MCF 10A (cell line): ENCODE measurements at regions not wholly inside any gene's neighbourhood (a gene's known extent, or its start where the extent isn't known, plus 50 kb on each side); places are given as distances from the start of the nearest gene placed in this dataset.
A peak's percentile ranks its signal among the peaks of the same experiment; 100 is the strongest.

Source experiments
- BruUV-seq: library from RNA; stranded (reverse); fragments of 400-500 nt; replicated peaks from 2 replicates; lab custom pipeline; 2021; lab: Mats Ljungman, UMichigan
- CTCF ChIA-PET: fragments of 300-600 bp; sonication (Branson Sonifier 250); formaldehyde crosslinking; extraction: SDS; loops from one replicate; lab custom pipeline; 2021; ENCODE audit warnings: antibody characterized with exemption, inconsistent platforms; lab: Yijun Ruan, JAX
- POLR2A ChIA-PET: fragments of 300-600, 350-650 bp; sonication (Branson Sonifier 250); formaldehyde crosslinking; extraction: SDS; loops from one replicate; lab custom pipeline; 2020; ENCODE audit warnings: antibody characterized with exemption, inconsistent platforms; lab: Yijun Ruan, JAX
- DNase-seq: peaks from one replicate; pipeline ENCODE4 v3.0.0-alpha.2; 2018; ENCODE audit not compliant: unreplicated experiment
- H3K27ac Mint-ChIP-seq: one replicate; pipeline ENCODE4 v1.8.0; 2022; ENCODE audit warnings: mild to moderate bottlenecking, low read depth, mixed read lengths; ENCODE audit not compliant: unreplicated experiment
- H3K27me3 Mint-ChIP-seq: one replicate; pipeline ENCODE4 v1.8.0; 2022; ENCODE audit warnings: mixed read lengths; ENCODE audit not compliant: insufficient read depth, unreplicated experiment
- H3K36me3 Mint-ChIP-seq: one replicate; pipeline ENCODE4 v1.8.0; 2022; ENCODE audit warnings: mild to moderate bottlenecking, moderate library complexity, mixed read lengths; ENCODE audit not compliant: insufficient read depth, unreplicated experiment
- H3K4me1 Mint-ChIP-seq: one replicate; pipeline ENCODE4 v1.8.0; 2022; ENCODE audit warnings: mixed read lengths; ENCODE audit not compliant: insufficient read depth, unreplicated experiment
- H3K4me3 Mint-ChIP-seq: one replicate; pipeline ENCODE4 v1.8.0; 2022; ENCODE audit warnings: mild to moderate bottlenecking, moderate library complexity, mixed read lengths; ENCODE audit not compliant: unreplicated experiment
- H3K9me3 Mint-ChIP-seq: one replicate; pipeline ENCODE4 v1.8.0; 2022; ENCODE audit warnings: mixed read lengths; ENCODE audit not compliant: unreplicated experiment
- CTCF ChIP-seq: fragments of 200-600 bp; IDR thresholded peaks from one replicate; pipeline ENCODE4 v1.8.0; 2022; ENCODE audit warnings: antibody characterized with exemption, mild to moderate bottlenecking; ENCODE audit not compliant: unreplicated experiment
- intact Hi-C: fragments of 100-400 bp; cut with micrococcal nuclease; formaldehyde crosslinking; loops from 2 replicates; pipeline ENCODE4 v1.14.1; 2022

GRCh38 chr1:239006276-239006675 is 380.1 kb upstream of the CHRM3 start:
- intact Hi-C loops: no loop called here
- POLR2A ChIA-PET: interaction anchor here (0.7 kb wide), 1 partner anchor 11 kb away, joined by 3 read pairs; no protein-coding TSS in a partner anchor
- DNase-seq: no peak
- H3K4me3 Mint-ChIP-seq: no peak overlapping the region
- H3K4me1 Mint-ChIP-seq: no peaks in the 10 kb centered on the region
- CTCF ChIA-PET: interaction anchor here (1.1 to 1.3 kb wide), 3 partner anchors 16 to 1199 kb away, joined by 3 to 4 read pairs (median 3); no protein-coding TSS in a partner anchor
- H3K27ac Mint-ChIP-seq: no peak overlapping the region
- H3K36me3 Mint-ChIP-seq: no peaks in the 10 kb centered on the region
- no TSS peak for BruUV-seq
- no peak for TF ChIP-seq CTCF
- H3K9me3 Mint-ChIP-seq: no peaks in the 10 kb centered on the region
- H3K27me3 Mint-ChIP-seq: no peaks in the 10 kb centered on the region

GRCh38 chr1:238999944-239000343 is 386.4 kb upstream of the CHRM3 start:
- Mint-ChIP-seq H3K27ac (no peak overlapping the region), H3K27me3 (no peaks in the 10 kb centered on the region), H3K4me3 (no peak overlapping the region), H3K9me3 (no peaks in the 10 kb centered on the region), H3K4me1 (no peaks in the 10 kb centered on the region), H3K36me3 (no peaks in the 10 kb centered on the region)
- intact Hi-C loops: no loop called here
- no peak for DNase-seq
- ChIA-PET CTCF (no interaction called here), POLR2A (no interaction called here)
- no peak for TF ChIP-seq CTCF
- no TSS peak for BruUV-seq

DNA sequence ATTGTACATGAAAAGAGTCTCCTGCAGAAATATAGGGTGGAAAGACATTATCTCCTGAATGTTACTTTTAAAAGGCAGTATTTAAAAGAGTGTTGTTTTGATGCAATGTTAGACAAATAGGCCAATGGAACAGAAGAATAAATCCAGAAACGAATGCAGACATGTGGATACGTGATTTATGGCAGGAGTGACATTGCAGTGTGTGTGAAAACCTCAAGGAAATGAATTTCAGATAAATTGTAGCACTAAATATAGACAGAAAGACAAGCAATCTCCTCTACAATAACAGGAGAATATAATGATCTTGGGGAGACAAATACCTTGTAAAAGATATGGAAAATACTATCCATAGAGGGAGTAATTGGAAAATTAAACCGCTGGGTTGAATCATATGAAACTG is 387.8 kb upstream of the CHRM3 start:
- H3K27ac Mint-ChIP-seq: no peak overlapping the region
- H3K36me3 Mint-ChIP-seq: no peaks in the 10 kb centered on the region
- no peaks in the 10 kb centered on the region for H3K27me3 Mint-ChIP-seq
- DNase-seq: no peak
- intact Hi-C loops: no loop called here
- no peak overlapping the region for H3K4me3 Mint-ChIP-seq
- no TSS peak for BruUV-seq
- no peaks in the 10 kb centered on the region for H3K9me3 Mint-ChIP-seq
- POLR2A ChIA-PET: no interaction called here
- no peak for TF ChIP-seq CTCF
- H3K4me1 Mint-ChIP-seq: no peaks in the 10 kb centered on the region
- CTCF ChIA-PET: no interaction called here

- no TSS peak for BruUV-seq
Observed at GRCh38 chr1:238991765-238992495, 394.4 kb upstream of the CHRM3 start.

More at GRCh38 chr1:238991765-238992495, 394.4 kb upstream of the CHRM3 start:
- no peak for TF ChIP-seq CTCF
- ChIA-PET CTCF (interaction anchor here (0.6 to 0.9 kb wide), 7 partner anchors 20 to 963 kb away, joined by 3 to 4 read pairs (median 3); no protein-coding TSS in a partner anchor), POLR2A (no interaction called here)
- Mint-ChIP-seq H3K27me3 (no peaks in the 10 kb centered on the region), H3K4me1 (no peaks in the 10 kb centered on the region), H3K9me3 (no peaks in the 10 kb centered on the region), H3K4me3 (no peak overlapping the region), H3K27ac (no peak overlapping the region), H3K36me3 (no peaks in the 10 kb centered on the region)
- peak; percentile 25 for DNase-seq
- intact Hi-C loops: no loop called here
